GOT3 (cell line): ENCODE measurements at regions not wholly inside any gene's neighbourhood (a gene's known extent, or its start where the extent isn't known, plus 50 kb on each side); places are given as distances from the start of the nearest gene placed in this dataset.
"Not testable (repeated sequence)": the region's sequence is repeated elsewhere in the genome, so short reads cannot be mapped to it uniquely, and the experiment has no call there.

Experiments used
- DNase-seq: peaks from one replicate; lab custom pipeline; 2025; ENCODE audit warnings: mixed read lengths; lab: John Stamatoyannopoulos, UW

DNA sequence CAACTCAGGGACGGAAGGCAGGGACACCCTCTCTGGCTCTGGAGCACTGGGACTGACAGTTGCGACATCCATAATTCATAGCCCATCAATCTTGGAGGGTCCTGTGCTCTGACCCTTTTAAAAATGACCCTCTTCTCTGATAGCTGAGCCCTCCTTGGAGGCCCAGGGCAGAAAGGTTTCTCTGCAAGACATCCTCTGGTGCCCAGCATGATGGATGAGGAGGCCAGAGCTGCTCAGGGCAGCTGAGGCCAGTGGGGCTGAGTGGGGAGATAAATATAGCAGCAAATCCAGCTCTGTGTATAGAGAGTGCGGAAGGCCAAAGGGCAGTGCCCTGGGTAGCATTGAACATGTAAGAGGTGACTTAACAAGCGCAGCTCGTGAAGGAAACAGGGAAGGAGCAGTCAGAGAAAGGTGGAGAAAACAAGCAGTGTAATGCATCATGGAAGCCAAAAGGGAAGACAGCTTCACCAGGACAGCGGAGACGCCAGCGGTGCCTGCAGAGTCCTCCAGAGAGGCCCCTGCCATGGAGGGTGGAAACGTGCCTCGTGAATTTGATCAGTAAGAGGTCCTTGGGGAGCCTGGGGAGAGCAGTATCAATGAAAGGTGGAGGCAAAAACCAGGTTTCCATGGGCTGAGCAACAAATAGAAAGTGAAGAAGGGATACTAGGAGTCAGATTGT, 50.4 kb upstream of the FMOD start:
- DNase-seq = no peak

DNA sequence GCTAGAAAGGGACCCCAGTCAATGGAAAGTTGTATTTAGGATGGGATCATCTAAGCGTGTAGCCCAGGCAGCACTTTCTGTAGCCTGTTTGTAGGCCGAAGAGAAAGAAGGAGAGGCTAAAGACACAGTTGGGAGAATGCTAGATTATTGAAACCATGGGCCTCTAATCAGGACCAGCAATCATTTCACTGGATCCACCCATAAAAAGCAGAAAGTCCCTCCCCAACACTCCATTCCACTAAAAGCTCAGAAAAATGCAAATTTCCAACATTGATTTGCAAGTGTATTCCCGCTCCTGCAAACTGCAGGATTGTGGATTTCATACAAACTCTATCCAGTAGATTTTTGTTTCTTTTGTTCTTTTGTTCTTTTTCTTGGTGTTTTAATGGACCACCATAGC, 51.2 kb upstream of the FMOD start:
- DNase-seq = no peak

DNA sequence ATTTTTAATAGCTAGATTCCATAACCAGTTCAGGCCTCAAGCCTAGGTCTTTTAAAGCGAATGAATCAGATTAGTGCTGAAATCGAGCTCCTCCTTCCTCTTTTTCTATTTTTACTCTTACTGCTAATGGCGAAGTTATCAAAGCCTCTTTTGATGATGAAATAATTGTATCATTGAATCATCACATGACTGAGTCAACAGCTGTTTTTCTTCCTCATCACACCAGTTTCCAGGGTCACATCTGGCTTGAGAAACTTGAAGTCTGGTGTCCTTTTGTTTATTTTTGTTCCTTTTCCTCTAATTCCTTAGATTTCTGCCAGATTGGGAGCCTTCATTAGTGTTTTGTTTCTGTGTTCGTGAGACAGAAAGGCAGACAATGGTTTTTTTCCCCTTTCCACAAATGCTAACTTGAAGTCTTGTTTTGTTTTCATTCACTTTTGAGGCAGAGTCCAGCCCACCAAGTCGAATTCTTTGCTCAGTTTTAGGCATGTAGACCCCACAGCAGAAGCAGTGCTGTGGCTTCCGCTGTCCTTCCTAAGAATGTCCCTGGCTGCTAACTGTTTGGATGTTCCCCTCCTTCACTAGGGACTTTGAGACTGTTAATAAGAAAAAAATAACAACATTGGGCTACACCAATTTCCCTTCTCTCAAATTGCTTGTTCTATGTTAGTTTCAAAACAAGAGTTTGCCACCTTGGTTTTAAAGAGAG, 51.9 kb upstream of the FMOD start:
- no peak for DNase-seq

DNA sequence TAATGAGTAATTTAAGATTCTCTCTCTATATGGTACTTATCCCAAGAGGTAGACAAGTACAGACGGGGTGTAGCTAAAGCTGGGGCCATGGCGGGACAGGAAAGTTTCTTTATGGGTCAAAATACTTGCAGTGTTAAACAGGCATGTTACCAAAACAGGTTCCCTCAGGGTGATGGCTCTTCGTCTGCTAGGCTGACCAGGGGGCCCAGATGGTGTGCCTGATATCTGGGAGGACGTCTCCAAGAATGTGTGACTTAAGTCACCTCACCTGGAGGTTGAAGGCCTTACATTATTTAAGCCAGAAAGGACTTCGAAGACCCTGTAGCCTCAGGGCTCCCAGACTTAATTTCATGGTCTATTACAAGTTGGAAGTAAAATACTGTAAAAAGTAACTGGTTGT, 52.7 kb upstream of the FMOD start:
- DNase-seq = no peak

DNA sequence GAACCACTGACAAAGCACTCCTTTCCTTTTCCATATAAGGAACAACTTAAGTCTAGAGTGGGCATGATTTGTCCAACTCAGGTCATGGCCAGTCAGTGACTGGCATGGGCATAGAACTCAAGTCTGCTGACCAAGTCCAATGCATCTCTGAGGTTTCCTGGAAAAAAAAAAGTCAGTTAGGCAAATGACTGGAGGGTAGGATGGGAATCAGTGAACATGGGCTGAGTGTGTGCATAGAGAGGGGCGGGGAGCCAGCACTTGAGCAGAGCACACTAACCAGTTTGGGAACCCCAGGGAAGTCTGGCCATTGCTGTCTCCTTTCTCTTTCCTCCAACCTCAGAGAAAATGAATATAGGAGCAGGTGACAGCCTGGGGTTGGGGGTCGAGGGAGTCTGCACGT, 53.6 kb upstream of the FMOD start:
- no peak for DNase-seq

DNA sequence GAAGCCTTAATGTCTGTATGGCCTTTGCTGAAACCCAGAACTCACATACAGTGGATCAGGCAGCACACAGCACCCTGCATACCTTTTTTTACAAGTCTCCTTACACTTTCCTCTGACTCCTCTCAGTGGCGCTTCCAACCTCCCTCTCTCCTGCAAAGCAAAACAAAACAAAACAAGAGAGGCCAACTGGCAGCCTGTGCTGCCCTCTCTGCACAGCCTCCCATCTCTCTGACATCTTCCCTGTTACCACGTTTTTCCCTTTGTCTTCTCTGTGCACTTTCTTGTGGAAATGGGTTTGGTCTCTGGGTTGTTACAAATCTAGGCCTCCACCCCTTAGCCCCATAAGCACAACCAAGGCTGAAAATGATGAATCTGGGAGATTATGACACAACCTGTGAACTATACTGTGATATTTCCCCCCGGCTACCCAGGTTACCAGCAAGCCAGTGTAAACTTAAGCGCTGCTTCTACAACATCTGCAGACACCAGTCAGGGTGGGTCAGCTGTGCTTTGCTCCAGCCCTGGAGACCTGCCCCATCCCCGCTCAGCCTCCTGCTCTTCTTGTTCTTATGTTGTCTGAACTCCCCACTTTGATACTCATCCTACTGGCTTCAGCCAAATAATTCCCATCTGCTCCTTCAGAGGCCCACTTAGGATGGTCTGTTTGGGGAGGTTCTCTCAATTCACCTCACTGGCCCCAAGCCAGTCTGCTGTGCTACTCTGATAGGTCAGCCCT, 54.9 kb upstream of the FMOD start:
- DNase-seq = no peak

DNA sequence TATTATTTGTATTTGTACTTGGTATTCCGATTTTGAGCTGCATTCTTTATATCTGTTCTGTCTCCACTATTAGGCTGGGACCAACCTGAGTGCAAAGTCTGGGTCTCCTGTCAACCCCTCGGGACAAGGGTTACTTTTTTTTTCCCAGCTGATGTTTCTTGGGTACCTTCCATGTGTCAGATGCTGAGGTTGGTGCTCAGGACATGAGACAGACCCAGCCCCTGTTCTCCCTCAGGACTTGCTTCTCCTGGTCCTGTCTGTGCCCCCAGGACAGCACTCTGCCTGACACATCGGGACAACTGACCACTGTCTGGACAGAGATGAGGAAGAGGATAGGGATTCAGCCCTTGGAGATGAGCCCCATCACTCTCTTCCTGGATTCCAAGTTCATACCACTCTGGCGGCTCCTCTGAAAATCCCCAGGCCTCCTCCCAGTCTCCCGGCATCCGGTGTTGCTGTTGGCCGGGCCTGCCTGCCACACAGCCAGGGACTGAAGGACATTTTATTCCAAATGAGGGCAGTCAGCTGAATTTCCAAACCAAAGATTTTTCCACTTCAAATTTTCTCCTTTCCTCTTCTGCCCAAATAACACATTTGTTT, 55.6 kb upstream of the FMOD start:
- no peak for DNase-seq

DNA sequence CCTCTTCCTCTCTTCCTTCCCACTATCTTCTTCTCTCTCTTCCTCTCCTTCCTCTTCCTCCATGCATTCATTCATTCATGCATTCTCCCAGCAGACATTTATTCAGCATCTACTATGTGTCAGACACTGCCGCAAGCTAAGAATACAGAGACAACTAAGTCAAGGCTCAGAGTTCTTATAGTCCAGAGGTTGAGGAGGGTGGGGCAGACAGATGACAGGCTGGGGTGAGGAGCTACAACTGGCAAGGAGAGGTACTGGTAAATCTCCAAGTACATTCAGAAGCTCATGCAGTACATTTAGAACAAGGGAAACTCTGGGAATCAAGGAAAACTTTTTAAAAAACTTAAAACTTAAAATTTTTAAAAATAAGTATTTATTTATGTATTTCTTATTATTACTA, 56.4 kb upstream of the FMOD start:
- DNase-seq = no peak

DNA sequence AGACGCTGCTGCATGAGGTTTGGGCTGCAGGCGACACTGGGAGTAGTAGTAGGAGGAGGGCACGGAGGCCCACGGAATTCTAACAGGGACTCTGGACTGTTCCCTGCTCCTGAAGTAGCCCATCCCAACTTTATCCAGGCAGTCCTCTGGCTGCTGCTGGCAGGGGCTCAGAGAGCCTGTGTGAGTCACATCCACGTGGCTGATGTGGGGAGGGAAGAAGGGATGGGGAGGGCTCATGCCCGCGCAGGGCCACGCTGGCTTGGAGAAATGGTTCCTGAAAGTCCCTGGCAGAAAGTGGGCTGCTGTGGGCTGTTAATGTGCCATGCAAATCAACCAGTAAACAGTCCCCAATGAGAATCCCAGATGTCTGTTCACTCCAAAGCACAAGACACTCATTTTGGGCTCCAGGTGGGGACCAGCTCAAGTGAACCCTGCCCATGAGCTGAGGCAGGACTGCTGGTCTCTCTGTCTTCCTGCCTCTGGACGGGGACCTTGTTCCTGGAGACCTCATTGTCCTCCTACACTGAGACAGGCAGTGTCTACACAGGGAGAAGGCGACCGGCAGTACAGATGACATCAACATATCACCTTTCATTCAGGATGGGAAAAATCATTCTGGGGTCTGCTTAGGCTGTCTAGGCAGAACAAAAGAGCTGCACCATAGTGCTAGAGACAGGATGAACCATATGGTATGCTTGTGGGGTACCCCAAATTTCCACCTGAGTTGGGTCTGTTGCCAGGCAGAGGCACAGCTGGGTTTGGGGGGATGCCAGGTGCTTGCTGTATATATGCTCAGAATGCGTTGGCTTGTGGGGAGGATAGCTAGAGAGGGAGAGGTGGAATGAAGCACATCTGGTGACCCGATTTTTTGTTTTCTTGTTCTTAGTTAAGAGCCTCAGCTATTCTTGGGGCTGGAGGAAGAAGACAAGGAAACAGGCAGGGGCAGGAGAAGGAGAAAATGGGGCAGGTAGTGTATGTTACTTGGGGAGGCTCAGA, 57.9 kb upstream of the FMOD start:
- DNase-seq = peak; percentile 7

DNA sequence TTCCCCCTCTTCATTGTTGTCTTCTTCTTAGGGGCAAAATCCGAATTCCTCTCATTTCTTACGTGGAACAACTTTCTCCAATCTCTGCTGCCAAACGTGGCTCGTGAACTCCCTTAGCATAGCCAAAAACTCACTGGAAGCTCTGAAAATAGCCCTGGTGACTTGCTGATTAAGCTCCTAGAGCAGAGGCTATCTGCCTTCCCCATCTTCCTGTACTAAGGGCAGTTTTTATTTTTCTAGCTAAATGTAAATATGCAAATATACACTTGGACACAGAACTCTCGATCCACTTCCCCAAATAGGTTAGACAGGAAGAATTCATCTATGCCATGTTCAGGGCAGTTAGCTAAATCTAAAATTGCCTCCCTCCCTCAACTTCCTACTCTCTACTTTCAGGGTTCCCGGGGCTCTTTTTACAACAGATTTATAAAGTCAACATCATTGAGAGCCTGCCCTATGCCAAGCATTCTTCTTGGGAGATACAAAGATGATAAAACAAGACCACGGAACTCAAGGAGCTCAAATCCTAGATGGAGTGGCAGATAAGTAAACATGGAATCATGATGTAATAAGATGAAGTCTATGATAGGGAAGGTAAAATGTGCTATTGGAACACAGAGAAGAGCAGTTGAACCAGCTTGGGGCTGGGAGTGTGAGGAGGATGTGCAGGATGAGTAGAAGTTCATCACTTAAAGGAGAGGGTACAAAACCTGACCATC, 59.4 kb upstream of the FMOD start:
- DNase-seq = no peak

DNA sequence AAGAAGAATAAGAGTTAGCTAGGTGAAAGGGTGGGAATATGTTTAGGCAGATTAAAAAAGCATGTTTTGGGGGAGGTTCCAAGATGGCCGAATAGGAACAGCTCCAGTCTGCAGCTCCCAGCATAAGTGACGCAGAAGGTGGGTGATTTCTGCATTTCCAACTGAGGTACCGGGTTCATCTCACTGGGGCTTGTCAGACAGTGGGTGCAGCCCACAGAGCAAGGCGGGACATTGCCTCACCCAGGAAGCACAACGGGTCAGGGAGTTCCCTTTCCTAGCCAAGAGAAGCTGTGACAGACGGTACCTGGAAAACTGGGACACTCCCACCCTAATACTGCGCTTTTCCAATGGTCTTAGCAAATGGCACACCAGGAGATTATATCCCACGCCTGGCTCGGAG, 60.5 kb upstream of the FMOD start:
- DNase-seq = not testable (repeated sequence)

DNA sequence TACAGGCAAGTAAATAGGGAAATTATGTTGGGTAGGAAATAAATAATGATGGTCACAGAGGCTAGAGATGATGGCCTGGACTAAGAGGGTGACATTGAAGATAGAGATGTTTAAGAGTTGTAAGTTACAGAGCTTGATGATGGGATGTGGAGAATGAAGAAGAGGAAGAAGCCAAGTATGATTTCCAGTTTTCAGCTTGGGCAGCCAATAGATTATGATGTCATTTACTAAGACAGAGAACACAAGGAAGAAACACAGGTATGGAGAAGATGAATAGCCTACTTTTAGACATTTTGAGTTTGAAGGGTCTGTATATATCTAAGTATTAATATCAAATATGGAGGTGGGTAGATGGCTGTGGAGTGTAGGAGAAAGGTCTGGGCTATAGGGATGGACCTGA, 56.0 kb upstream of the PRELP start:
- DNase-seq = no peak

DNA sequence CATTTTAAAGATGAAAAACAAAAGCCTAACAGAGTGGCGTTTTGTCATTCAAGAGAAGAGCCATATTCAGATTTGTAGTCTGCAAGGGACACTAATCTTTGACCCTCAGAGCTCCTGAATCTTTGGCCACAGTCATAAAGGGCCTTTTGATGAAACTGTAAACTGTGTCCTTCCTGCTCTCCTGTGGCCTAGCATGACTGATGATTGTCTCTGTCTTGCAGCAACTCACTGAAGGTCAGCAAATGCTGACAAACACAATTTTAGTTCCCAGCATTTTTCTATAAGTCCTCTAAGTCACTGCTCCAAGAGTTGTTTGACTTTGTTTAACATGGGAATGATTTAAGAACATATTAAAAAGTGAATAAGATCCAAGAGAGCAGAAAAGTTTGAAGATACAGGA, 55.3 kb upstream of the PRELP start:
- no peak for DNase-seq

DNA sequence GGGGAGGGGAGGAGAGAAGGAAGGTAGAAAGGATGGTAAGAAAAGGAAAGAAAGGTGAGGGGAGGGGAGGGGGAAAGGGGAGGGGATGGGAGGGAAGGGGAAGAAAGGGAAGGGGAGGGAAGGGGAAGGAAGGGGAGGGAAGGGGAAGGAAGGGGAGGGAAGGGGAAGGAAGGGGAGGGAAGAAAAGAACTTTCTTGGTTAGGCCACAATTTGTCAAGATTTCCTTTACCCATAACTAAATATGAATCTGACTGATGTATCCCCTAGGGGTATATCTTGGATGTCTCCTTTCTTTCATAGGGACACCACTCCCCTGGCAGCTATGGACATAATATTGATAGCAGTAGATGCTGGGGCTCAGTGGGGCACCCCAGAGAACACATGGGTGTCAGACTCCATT, 54.4 kb upstream of the PRELP start:
- no peak for DNase-seq

DNA sequence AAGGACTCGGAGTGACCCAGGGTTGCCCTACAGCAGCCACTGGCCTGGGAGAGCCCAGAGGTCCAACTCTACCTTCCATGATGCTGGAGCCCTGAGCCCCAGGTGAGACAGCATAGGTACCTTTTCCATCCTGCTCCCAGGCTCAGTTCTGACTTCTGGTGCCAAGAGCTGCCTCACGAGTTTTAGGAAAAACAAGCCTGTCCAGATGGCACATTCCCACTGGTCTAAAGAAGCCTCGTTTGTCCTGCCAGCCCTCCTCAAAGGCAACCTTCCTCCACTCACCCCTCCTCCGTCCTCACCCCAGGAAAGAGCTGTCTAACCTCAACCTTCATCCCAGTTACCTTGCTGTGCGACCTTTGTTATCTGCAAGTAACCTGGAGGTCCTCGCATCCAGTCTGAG, 53.5 kb upstream of the PRELP start:
- no peak for DNase-seq

DNA sequence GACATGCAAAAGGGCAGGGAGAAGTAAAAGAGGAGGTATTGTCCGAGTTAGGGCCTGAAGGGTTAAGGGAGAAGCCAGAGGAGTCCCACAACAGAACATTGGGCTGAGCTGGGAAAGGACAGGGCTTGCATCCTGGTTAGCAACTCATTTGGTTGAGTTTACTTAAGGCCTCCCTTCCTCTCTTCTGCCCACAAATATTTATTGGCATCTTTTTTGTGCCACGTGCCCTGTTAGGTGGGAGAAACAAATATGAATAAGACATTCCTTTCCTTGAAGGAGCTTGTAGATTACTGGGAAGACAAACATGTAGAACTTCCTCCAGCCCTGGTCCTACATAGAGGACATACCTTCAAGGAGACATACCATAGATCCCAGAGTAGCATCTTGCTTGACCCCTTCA, 53.0 kb upstream of the PRELP start:
- no peak for DNase-seq

DNA sequence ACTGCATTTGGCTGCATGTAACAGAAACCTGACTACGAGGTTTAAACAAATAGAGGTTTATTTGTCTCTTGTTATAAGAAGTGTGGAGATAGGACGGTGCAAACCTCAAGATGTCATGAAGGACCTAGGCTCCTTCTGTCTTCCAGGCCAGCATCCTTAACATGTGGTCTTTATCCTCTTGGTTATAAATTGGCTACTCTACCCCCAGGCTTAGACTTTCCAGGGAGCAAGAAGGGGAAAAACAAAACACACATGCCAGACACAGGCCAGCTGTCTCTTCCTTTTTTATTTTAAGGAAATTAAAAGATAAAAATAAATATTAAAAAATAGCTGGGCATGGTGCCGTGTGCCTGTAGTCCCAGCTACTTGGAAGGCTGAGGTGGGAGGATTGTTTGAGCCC, 51.3 kb upstream of the PRELP start:
- DNase-seq = no peak

DNA sequence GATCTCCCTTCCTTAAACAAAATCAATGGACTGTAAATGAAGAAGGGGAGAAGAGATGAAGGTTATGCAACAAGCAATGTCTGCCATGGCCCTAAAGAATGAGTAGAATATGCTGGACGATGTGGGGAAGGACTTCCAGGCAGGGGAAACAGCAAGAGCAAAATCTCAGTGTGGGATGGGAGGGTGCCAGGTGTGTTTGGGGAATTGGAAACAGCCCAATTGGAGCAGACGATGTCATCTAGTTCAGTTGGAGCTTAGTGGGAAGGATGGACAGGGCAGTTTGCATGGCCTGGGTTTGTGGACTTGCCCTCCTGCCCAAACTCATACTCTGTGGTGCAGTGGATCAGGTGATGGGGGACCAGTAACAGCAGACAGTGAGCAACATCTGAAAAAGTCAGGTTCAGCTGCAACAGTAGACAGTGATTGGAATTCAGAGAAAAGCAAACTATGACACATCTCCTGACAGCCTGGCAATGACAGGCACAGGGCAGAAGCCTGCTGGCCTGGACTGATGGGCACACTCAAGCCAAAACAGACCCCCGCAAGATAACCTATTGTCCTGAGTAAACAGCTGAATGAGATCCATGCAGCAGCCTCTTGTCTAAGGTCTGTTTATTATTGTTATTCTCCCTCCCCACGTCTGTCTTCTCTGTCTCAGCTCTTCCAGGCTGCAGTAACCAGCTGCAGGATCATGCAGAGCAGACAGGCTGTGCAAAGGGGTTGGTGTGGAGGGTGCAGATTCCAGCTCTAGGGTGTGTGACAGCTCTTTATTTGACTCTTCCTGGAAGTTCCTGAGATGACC, 50.5 kb upstream of the PRELP start:
- no peak for DNase-seq

DNA sequence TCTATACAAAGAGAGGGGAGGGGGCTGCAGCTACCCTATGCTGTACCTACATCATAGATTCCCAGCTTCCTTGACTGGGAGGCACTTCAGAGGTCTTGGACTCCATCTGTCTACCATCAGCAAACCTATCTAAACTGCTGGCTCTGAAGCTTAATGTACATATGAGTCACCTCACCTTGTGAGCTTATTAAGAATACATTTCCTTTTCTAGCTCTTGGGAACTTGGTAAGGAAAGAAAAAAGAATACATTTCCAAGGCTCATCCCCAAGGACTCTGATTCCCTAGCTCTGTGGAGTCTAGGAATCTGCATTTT, 50.0 kb upstream of the PRELP start:
- no peak for DNase-seq
